GM19397 (cell line): ENCODE measurements at regions not wholly inside any gene's neighbourhood (a gene's known extent, or its start where the extent isn't known, plus 50 kb on each side); places are given as distances from the start of the nearest gene placed in this dataset.

Experiments
- ATAC-seq: cut with Tn5 transposase; IDR thresholded peaks from one replicate; pipeline ENCODE4 v1.9.1; 2021; ENCODE audit warnings: mild to moderate bottlenecking, moderate library complexity; ENCODE audit not compliant: unreplicated experiment

DNA sequence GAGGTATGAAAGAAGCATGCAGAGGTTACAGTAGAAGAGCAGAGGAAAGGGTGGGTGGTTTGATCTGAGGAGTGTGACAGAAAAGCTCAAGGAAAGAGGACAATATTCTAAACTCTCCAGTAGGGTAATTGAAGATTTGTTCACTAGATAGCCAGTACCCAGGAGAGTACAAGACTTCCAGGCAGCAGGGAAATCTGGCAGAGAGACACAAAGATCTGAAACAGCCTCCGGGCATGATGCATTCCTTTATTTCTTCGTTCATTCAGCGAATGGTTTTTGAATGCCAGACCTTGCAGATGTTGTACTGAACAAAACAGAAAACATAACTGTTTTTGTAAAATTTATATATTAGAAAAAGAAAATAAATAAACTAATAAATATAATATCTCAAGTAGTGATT, 766.6 kb downstream of the FAT4 start:
- ATAC-seq, result no peak

DNA sequence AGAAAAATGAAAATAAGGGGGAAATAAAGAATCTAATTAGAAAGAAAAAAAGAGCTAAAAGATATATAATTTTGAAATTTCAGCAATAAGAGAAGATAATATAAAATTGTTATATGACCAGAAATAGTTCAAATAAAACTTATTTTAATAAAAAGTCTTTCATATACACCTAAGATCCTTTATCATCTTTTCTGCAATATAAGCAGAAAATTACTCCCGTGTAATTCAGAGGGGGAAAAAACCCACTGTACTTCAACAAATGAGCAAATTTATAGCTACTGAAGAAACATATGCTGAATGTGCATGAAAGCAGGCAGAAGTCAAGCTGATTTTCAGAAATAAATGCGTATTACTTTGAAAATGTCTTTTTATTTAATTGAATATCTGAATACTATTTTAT, 771.3 kb downstream of the FAT4 start:
- ATAC-seq, result no peak

DNA sequence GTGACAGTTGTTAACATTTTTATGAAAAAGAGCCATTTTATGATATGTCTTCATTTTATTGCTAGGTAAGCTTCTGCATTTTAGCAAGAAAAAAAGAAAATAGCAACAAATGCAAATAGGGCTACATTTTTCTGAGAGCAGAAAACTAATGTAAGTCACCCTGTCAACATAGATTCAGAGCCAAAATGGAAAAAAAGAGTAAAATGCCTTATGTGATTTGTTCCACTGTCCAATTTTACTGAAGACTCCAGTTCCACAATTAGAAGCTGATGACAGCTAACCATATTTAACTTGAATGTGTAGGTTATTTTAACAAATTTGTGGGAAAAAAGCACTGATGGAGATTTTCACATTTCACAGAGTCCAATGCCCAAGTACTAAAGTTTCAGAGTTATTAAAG, 772.3 kb downstream of the FAT4 start:
- no peak for ATAC-seq

DNA sequence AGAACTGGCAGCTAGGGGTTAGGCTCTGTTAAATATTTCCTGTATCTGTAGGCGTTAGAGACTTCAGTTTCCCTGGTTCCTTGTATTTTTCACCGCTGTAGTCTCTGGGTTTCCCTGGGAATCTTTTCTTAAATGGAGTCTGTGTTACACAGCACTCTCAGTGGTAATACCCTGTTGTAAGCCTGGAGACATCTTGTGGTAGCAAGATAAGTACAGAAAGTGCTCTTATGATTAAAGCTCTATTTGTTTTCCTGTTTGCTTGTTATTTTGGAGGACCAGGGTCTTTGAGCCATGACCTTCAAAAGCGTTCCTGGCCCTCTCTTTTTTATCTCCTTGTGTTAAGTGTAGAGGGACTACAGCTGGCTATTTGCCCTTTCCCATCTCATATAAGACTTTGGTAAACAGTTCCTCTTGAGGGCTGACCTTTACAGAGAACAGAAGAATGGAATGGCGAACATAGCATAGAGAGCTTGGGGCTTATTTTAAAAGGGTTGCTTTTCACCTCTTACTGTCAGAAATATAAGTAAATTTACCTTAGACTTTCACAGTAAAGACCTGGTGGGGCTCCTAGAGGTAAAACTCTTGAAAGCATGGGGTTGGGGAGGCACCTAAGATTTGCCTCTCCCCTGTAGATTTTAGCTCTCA, 782.5 kb downstream of the FAT4 start:
- no peak for ATAC-seq

DNA sequence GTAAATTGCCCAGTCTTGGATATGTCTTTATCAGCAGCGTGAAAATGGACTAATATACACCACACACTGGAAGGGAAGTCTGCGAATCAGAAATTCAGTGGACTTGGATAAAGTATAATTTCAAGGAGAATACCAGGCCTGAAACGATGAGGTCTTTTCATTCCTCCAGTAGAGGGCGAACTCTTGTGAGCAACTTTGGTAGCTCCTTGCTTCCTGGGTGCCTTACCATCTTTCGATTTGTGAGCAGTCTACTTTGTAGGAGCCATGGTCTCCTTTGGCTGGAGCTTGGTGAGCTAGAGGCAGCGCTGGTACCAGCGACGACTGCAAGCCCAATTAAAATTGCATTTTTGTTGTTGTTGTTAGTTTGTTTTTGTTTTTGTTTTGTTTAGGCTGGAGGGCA, 791.9 kb downstream of the FAT4 start:
- no peak for ATAC-seq

DNA sequence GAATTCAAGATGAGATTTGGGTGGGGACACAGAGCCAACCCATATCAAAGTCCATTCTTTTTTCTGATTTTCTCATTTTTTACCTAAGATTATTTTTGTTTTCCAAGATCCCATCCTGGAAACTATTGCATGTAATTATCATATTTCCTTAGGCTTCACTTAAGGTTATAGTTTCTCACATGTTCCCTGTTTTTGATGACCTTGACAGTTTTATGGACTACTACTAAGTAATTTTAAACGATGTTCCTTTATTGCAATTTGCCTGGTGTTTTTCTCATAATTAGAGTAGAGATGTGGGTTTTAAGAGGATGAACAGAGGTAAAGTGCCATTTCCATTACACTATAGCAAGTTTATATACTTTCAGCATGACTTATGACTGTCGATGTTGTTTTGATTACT, 795.1 kb downstream of the FAT4 start:
- no peak for ATAC-seq

DNA sequence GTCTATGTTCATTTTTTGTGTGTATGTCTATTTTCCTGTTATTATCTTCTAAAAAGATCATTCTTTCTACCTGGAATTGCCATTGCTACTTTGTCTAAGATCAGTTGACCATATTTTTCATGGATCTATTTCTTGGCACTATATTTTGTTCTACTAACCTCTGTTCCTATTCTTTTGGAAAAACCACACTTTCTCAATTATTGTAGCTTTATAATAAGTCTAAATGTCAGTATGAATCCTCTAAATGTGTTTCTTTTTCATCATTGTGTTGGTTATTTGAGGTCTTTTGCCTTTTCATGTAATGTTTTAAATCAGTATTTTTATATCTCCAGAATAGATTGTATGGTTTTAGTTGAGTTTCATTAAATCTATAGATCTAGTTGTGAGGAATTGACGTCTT, 798.3 kb downstream of the FAT4 start:
- ATAC-seq, result no peak

DNA sequence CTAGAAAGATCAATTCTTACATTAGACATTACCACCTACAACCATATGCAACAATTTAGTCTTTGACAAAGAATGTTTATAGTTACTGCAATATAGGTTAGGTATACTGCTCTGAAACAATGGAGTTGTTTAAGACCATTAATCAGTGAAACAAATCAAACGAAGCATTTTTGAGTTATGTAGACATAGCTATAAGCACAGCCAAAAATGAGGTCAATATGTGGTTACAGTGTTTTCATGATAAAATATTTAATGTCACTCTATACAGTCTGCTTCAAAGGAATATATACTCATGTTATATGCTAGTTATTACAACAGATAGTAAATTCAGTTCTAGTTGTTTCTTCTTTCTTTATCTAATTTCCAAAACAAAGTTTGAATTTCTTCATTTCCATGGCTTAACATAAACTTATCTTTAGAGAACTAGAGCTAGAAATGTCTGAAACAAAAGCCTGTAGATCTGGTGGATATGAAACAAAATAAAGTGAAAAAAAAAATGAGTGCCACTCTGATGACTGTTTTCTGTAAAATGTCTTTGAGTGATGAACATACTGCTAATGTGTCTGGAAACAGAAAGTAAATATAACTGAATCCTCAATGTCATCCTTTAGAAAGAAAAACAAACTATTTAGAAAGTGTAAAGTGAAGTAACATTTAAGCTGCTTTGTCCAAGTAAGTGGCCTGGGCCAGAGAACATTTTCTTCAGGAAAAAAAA, 809.0 kb downstream of the FAT4 start:
- ATAC-seq, result no peak

DNA sequence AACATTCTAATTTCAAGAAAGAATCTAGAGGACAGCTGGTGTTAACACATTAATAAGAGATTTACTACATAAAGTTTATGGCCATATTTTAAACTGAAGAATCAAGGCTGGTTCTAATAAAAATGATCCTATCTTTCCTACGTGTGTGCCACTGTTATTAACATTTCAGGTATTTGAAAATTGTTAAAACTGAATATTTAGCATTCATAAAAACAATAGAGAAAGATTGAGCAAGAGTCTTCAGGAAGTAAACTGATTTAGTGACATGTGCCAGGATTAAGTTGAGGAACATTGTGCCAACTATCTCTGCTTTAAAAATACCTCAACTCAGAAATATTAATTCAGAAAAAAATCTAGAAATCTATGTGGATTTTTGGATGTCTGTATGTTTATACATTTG, 810.1 kb downstream of the FAT4 start:
- ATAC-seq, result no peak

DNA sequence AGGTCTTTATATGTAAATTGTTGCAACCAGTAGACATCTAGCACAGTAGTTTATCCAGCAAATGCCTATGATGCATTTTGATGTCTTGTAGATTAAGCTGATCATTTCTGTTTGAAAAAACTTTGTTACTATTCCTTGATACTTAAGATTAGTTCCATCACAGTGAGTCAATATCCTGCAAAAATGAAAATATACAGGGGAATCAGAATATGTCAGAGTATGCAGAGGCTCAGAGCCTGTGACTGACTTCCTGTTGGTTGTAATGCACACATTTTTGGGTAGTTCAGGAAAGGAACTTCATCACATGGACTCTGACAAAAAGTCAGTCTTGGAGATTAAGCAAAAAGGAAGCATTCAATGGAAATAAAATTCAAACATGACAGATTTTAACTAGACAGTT, 815.5 kb downstream of the FAT4 start:
- ATAC-seq, result no peak

DNA sequence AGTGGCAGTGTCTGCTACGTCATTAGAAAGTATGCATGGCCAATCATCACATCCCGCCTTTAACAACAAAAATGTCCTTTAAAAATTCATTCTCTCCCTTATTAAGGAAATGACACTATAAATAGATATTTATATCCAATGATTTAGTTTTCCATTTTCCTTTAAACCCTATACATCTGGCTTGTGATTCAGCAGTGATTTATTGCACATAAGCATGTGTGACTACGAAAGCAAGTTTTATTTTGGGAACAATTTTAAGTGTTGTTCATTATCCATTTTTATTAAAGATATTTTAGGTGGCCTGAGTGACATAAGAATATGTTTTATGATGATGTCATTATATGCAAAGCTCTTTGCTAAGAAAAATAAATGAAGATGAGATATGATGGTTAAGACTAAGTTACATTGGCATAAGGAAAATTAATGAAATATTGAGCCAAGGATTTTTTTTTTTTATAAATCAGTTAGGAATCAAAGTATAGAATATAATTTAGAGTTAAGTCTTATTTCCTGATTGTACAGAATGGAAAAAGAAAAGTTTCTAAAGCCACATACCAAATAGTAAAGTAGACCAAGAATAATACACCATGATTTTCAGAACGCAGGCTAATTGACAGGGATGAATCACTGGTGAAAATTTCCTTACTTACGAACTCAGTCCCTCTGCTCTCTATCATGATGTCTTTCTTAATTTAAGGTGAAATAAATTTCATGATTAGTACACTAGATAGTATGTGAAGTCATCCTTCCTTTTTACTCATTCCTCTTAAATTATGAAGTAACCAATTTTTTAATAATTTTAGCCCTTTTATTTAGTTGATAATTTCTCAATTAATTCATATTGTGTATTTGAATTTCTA, 822.4 kb downstream of the FAT4 start:
- ATAC-seq, result no peak

DNA sequence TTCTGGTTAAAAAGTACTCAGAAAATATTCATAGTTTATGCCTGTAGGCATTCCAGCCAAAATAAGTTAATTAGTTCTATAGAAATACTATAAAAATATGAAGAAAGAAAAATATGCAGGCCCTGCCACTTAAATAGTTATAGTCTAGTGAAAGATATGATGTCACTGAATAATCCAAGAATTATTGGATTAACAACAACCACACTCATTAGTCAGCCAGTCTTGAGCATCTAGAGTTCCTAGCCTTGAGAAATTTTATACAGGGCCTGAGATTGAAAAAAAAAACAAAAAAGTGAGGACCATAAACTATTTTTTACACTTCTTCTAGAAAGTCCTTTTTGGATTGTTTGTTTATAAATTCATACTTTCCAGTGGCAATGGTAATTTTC, 823.0 kb downstream of the FAT4 start:
- no peak for ATAC-seq

DNA sequence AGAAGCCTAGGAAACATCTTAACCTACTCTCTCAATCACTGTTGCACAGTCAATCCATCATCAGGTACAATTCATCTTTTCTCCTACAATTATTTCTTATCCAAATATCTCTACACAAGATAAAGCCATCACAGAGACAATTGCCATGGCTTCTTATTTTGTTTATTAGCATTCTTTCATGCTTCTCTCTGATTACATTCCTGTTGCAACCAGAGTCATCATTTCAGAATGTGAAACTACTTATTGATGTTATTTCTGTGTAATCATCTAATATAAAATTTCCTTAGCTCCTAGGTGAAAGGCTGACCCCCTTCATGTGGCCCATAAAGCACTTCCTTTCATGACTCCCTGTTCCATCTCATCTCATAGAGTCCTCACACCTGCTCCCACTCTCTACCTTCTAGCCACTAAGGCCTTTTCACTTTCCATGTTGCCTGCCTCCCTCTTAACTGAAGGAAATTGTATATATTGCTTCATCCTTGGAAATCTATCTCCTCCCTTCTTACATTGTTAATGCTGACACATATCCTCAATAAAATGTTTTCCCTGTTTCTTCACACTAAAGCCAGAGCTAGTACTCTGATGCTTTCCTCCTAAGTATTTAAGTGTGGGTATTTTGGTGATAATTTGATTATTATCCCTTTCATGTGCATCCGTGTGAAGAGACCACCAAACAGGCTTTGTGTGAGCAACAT, 829.9 kb downstream of the FAT4 start:
- ATAC-seq, result no peak

DNA sequence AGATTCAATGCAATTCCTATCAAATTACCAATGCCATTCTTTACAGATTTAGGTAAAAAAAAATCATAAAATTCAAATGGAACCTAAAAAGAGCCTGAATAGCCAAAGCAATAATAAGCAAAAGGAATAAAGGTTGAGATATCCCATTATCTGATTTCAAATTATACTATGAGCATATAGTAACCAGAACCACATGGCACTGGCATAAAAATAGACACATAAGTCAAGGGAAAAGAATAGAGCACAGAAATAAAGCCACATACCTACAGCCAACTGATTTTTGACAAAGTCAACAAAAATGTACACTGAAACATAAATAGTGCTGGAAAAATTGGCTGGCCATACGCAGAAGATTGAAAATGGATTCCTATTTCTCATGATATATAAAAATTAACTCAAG, 853.7 kb downstream of the FAT4 start:
- ATAC-seq, result no peak

DNA sequence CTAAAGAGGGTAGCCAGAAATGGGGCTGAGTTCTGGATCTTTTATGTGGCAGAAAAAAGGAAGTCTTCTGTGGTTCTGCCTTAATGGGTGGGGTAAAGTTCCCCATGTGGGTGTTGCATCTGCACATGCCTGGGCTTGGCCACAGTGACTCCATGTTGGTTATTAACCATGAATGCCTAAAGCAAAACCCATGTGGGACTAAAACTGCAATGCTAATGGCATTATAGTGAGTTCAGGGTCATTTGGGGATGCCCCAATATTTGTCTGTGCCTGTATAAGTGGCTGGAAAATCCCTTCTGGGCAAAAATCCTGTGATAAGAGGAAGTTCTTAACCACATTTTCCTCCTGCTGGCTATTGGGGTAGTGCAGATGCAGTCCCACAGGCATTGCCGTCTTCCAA, 857.4 kb downstream of the FAT4 start:
- no peak for ATAC-seq

DNA sequence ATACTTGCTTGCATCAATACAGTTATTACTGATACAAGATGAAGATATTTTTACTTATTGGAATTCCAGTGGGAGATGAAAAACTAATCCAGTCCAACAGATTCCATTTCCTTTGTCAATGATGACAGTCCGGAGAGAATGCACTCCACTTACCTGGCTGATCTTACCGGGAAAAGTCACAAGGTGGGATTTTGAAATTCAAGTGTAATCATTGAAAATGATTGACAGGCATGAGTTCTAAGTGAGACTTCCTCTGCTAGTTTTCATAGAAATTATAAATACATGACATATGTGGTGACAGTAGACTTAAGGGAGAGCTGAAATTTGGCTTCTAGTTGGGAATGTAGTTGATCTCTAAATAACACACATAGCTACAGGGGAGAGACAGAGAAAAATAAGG, 859.9 kb downstream of the FAT4 start:
- no peak for ATAC-seq

DNA sequence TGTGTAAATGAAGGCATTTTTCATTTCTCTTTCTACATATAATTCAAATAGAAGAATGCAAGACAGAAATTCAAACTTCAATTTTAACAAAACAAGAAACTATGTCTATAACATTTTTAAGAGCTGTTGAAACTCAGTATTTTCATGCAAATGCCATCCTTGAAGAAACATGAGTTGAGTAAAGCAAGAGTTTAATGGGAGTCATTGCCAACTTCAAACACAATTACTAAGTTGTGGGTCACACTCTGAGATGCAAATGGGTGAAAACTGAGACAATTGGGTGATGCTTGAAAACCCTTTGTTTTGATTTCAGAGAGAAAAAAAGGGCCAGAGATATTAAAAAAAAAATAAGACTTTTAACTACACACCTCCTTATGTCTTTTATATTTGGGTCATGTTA, 865.9 kb downstream of the FAT4 start:
- no peak for ATAC-seq

DNA sequence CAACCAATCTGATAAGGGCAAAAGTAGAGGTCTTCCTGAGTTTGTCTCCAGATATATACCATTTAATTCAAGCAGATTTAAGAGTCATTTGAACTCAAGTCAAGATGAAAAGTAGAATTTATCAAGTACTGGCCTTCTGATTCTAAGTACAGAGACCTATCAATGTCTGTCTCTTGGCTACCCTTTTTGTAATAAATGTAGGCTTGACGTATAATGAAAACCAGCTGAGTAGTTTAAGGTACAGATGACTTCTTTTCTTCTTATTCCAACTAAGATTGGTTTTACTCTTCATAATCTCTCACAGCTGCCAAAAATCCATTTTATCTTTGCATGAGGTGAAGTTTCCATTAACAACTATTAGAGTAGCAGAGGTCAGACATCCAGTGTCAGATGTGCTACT, 867.6 kb downstream of the FAT4 start:
- no peak for ATAC-seq

DNA sequence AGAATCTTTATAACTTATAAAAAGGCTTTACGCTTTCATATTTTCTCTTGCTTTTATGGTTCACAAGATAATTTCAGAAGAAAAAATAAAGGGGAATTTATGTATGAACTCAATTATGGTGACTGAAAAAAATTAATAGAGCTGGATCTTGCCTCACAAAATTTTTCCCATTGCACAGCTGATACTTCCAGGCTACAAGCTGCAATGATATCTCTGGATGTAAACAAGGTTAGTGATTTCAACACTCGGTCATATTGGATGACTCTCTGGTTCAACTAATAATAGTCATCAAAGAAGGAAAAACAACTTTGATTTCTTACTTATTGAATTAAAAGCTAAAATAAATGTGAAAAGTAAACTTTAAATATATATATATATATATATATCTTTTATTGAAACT, 868.0 kb downstream of the FAT4 start:
- no peak for ATAC-seq

DNA sequence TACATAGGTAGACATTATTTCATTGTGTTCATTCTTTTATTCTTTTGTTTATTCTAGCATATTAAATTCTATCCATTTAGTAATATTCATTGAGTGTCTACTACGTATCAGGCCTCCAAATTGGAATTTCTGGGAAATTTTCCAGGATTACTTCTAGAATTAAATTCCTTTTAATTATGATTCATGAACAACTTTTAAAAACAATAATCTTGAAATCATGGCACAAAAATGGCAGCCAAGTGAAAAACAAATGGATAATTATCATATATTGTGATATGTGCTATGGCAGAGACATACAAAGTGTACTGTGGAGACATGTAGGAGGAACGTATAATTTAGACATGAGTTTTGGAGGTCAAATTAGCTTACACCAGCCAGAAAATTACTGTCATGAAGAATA, 868.5 kb downstream of the FAT4 start:
- ATAC-seq, result no peak

DNA sequence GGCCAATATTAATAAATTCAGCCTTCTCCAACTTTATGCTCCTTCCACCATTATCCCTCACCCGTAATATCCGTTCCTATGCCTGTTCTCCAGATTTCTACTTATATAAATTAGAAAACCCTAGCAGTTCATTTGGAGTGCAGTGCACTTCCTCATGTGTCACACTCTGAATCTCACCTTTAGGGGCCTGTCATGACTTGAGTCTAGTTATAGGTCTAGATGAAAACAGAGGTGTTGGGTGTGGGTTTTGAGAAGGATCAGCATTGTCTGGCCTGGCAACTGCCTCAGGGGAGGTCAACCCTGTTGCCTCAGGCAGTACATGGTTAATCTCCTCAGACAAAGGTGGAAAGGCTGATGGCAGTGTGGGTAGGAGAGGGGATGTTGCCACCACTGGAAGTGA, 876.8 kb downstream of the FAT4 start:
- ATAC-seq, result no peak

DNA sequence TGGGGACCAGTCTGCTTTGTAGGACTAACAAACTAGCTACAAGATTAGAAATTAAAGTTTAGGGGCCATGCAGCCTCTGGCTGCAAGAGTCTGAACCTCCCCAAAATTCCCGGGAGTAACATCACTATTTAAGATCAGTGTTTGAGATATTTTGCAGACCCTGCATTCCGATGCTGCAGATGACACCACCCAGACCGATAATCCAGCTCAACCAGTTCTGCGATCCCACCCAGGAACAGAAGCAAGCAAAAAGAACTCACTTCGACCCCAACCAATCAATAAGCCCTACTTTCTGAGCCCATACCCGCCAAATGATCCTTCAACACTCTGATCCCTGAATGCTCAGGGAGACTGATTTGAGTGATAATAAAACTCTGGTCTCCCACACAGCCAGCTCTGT, 877.8 kb downstream of the FAT4 start:
- ATAC-seq, result no peak
